CD4-positive, alpha-beta T cell treated with Interleukin-1 beta for 1 hour (primary cell): ENCODE measurements at regions not wholly inside any gene's neighbourhood (a gene's known extent, or its start where the extent isn't known, plus 50 kb on each side); places are given as distances from the start of the nearest gene placed in this dataset.
A peak's percentile ranks its signal among the peaks of the same experiment; 100 is the strongest.
"Not testable (repeated sequence)": the region's sequence is repeated elsewhere in the genome, so short reads cannot be mapped to it uniquely, and the experiment has no call there.

Source experiments
- DNase-seq, 2 donors: peaks; one replicate each; pipeline ENCODE4 v3.0.0-alpha.2; 2020 to 2022

GRCh38 chr12:66775871-66776270 is 97.0 kb upstream of the GRIP1 start:
- DNase-seq, result no peak

- peak; percentile 26 to 37 for DNase-seq
These were observed 98.1 kb upstream of the GRIP1 start for GRCh38 chr12:66776974-66777373.

GRCh38 chr12:66779466-66779865 is 100.6 kb upstream of the GRIP1 start:
- DNase-seq, result no peak

GRCh38 chr12:66786531-66787308 is 107.8 kb upstream of the GRIP1 start:
- no peak for DNase-seq

- no peak for DNase-seq
These were observed 120.7 kb upstream of the GRIP1 start for GRCh38 chr12:66799551-66799950.

- DNase-seq, result no peak
These were observed 121.2 kb upstream of the GRIP1 start for GRCh38 chr12:66800046-66800445.

GRCh38 chr12:66803930-66804329 is 125.1 kb upstream of the GRIP1 start:
- no peak for DNase-seq

- no peak for DNase-seq
These were observed 125.7 kb upstream of the GRIP1 start for GRCh38 chr12:66804563-66804974.

- no peak for DNase-seq
These were observed 129.7 kb upstream of the GRIP1 start for GRCh38 chr12:66808606-66809005.

- DNase-seq, result no peak
These were observed 134.4 kb upstream of the GRIP1 start for GRCh38 chr12:66813137-66813892.

- DNase-seq, result no peak
These were observed 140.7 kb upstream of the GRIP1 start for GRCh38 chr12:66819587-66819986.

- DNase-seq, result no peak
These were observed 144.1 kb upstream of the GRIP1 start for GRCh38 chr12:66822961-66823360.

GRCh38 chr12:66823857-66824570 is 145.1 kb upstream of the GRIP1 start:
- DNase-seq, result no peak

- not testable (repeated sequence) for DNase-seq
These were observed 147.0 kb upstream of the GRIP1 start for GRCh38 chr12:66825921-66826320.

GRCh38 chr12:66829660-66830325 is 150.9 kb upstream of the GRIP1 start:
- peak in 1 of 2 donors; percentile 7 for DNase-seq

- DNase-seq, result no peak
These were observed 152.6 kb upstream of the GRIP1 start for GRCh38 chr12:66831495-66831894.

- no peak for DNase-seq
These were observed 154.1 kb upstream of the GRIP1 start for GRCh38 chr12:66832997-66833396.

GRCh38 chr12:66836623-66837310 is 157.9 kb upstream of the GRIP1 start:
- no peak for DNase-seq

GRCh38 chr12:66837311-66837627 is 158.4 kb upstream of the GRIP1 start:
- no peak for DNase-seq

GRCh38 chr12:66838366-66838765 is 159.5 kb upstream of the GRIP1 start:
- DNase-seq, result no peak

- DNase-seq, result no peak
These were observed 170.1 kb upstream of the GRIP1 start for GRCh38 chr12:66848967-66849366.

- DNase-seq, result no peak
These were observed 172.3 kb upstream of the GRIP1 start for GRCh38 chr12:66851134-66851533.

- no peak for DNase-seq
These were observed 173.2 kb upstream of the GRIP1 start for GRCh38 chr12:66852091-66852490.
